T-helper 2 cell treated with Interferon-gamma antibody and Interleukin-4, amounts not matched to agents 5 μg/mL and 100 μg/mL, for 36 hours (primary cell): ENCODE measurements at regions not wholly inside any gene's neighbourhood (a gene's known extent, or its start where the extent isn't known, plus 50 kb on each side); places are given as distances from the start of the nearest gene placed in this dataset.

Source experiments
- DNase-seq: peaks from one replicate; pipeline ENCODE4 v3.0.0; 2021; ENCODE audit warnings: low spot score
- H3K27ac Mint-ChIP-seq: one replicate; pipeline ENCODE4 v1.8.0; 2021; ENCODE audit warnings: mild to moderate bottlenecking, mixed read lengths
- H3K27me3 Mint-ChIP-seq: one replicate; pipeline ENCODE4 v1.8.0; 2021; ENCODE audit warnings: low read depth, mixed read lengths
- H3K36me3 Mint-ChIP-seq: one replicate; pipeline ENCODE4 v1.8.0; 2021; ENCODE audit warnings: low read depth, mixed read lengths
- H3K4me1 Mint-ChIP-seq: one replicate; pipeline ENCODE4 v1.8.0; 2021; ENCODE audit warnings: low read depth, mixed read lengths
- H3K4me3 Mint-ChIP-seq: one replicate; pipeline ENCODE4 v1.8.0; 2022; ENCODE audit warnings: mild to moderate bottlenecking, moderate library complexity, mixed read lengths
- H3K9me3 Mint-ChIP-seq: one replicate; pipeline ENCODE4 v1.8.0; 2021; ENCODE audit warnings: mixed read lengths

- no peak overlapping the region for H3K4me3 Mint-ChIP-seq
- no peaks in the 10 kb centered on the region for H3K9me3 Mint-ChIP-seq
- no peak overlapping the region for H3K27ac Mint-ChIP-seq
- DNase-seq: no peak
- peaks cover 8% of the 10 kb centered on the region for H3K27me3 Mint-ChIP-seq
- no peaks in the 10 kb centered on the region for H3K4me1 Mint-ChIP-seq
- no peaks in the 10 kb centered on the region for H3K36me3 Mint-ChIP-seq
Measured at GRCh38 chr9:115599898-115600297, 481.9 kb upstream of the TNC start.

GRCh38 chr9:115601434-115601833 is 483.5 kb upstream of the TNC start:
- H3K27ac Mint-ChIP-seq: no peak overlapping the region
- H3K9me3 Mint-ChIP-seq: no peaks in the 10 kb centered on the region
- H3K4me3 Mint-ChIP-seq: no peak overlapping the region
- no peaks in the 10 kb centered on the region for H3K4me1 Mint-ChIP-seq
- DNase-seq: no peak
- H3K27me3 Mint-ChIP-seq: peaks cover 6% of the 10 kb centered on the region
- no peaks in the 10 kb centered on the region for H3K36me3 Mint-ChIP-seq

GRCh38 chr9:115604831-115605483 is 487.0 kb upstream of the TNC start:
- H3K4me3 Mint-ChIP-seq: no peak overlapping the region
- no peaks in the 10 kb centered on the region for H3K9me3 Mint-ChIP-seq
- DNase-seq: no peak
- H3K36me3 Mint-ChIP-seq: no peaks in the 10 kb centered on the region
- H3K27me3 Mint-ChIP-seq: no peaks in the 10 kb centered on the region
- H3K27ac Mint-ChIP-seq: no peak overlapping the region
- no peaks in the 10 kb centered on the region for H3K4me1 Mint-ChIP-seq

GRCh38 chr9:115606838-115607237 is 488.9 kb upstream of the TNC start:
- Mint-ChIP-seq H3K27me3 (no peaks in the 10 kb centered on the region), H3K4me1 (no peaks in the 10 kb centered on the region), H3K36me3 (no peaks in the 10 kb centered on the region), H3K9me3 (no peaks in the 10 kb centered on the region), H3K27ac (no peak overlapping the region), H3K4me3 (no peak overlapping the region)
- no peak for DNase-seq

GRCh38 chr9:115614326-115614999 is 496.5 kb upstream of the TNC start:
- no peak overlapping the region for H3K4me3 Mint-ChIP-seq
- H3K27ac Mint-ChIP-seq: no peak overlapping the region
- no peaks in the 10 kb centered on the region for H3K27me3 Mint-ChIP-seq
- no peaks in the 10 kb centered on the region for H3K4me1 Mint-ChIP-seq
- no peaks in the 10 kb centered on the region for H3K36me3 Mint-ChIP-seq
- no peak for DNase-seq
- no peaks in the 10 kb centered on the region for H3K9me3 Mint-ChIP-seq

- no peaks in the 10 kb centered on the region for H3K9me3 Mint-ChIP-seq
- no peaks in the 10 kb centered on the region for H3K27me3 Mint-ChIP-seq
- no peaks in the 10 kb centered on the region for H3K36me3 Mint-ChIP-seq
- no peak for DNase-seq
- H3K27ac Mint-ChIP-seq: no peak overlapping the region
- H3K4me1 Mint-ChIP-seq: no peaks in the 10 kb centered on the region
- H3K4me3 Mint-ChIP-seq: no peak overlapping the region
Measured at GRCh38 chr9:115615000-115615401, 497.0 kb upstream of the TNC start.

GRCh38 chr9:115615821-115616665 is 498.1 kb upstream of the TNC start:
- no peaks in the 10 kb centered on the region for H3K36me3 Mint-ChIP-seq

GRCh38 chr9:115616666-115617239 is 498.8 kb upstream of the TNC start:
- Mint-ChIP-seq H3K9me3 (peaks cover 4% of the 10 kb centered on the region), H3K27me3 (no peaks in the 10 kb centered on the region), H3K4me3 (no peak overlapping the region), H3K4me1 (no peaks in the 10 kb centered on the region), H3K36me3 (no peaks in the 10 kb centered on the region), H3K27ac (no peak overlapping the region)
- DNase-seq: no peak

More at GRCh38 chr9:115615821-115616665, 498.1 kb upstream of the TNC start:
- no peak for DNase-seq
- no peak overlapping the region for H3K4me3 Mint-ChIP-seq
- H3K4me1 Mint-ChIP-seq: no peaks in the 10 kb centered on the region
- no peak overlapping the region for H3K27ac Mint-ChIP-seq
- H3K27me3 Mint-ChIP-seq: no peaks in the 10 kb centered on the region
- H3K9me3 Mint-ChIP-seq: peaks cover 4% of the 10 kb centered on the region

GRCh38 chr9:115625251-115625650 is 507.3 kb upstream of the TNC start:
- Mint-ChIP-seq H3K4me3 (no peak overlapping the region), H3K27me3 (no peaks in the 10 kb centered on the region), H3K4me1 (no peaks in the 10 kb centered on the region), H3K27ac (no peak overlapping the region), H3K9me3 (peaks cover 3% of the 10 kb centered on the region), H3K36me3 (no peaks in the 10 kb centered on the region)
- DNase-seq: no peak

GRCh38 chr9:115625954-115626353 is 508.0 kb upstream of the TNC start:
- no peak overlapping the region for H3K4me3 Mint-ChIP-seq
- H3K4me1 Mint-ChIP-seq: no peaks in the 10 kb centered on the region
- no peak overlapping the region for H3K27ac Mint-ChIP-seq
- H3K36me3 Mint-ChIP-seq: no peaks in the 10 kb centered on the region
- DNase-seq: no peak
- no peaks in the 10 kb centered on the region for H3K9me3 Mint-ChIP-seq
- no peaks in the 10 kb centered on the region for H3K27me3 Mint-ChIP-seq

- Mint-ChIP-seq H3K4me3 (no peak overlapping the region), H3K36me3 (no peaks in the 10 kb centered on the region), H3K9me3 (no peaks in the 10 kb centered on the region), H3K27ac (no peak overlapping the region), H3K4me1 (no peaks in the 10 kb centered on the region), H3K27me3 (no peaks in the 10 kb centered on the region)
- no peak for DNase-seq
Measured at GRCh38 chr9:115627511-115627910, 509.6 kb upstream of the TNC start.

- no peak for DNase-seq
- Mint-ChIP-seq H3K36me3 (no peaks in the 10 kb centered on the region), H3K9me3 (no peaks in the 10 kb centered on the region), H3K27ac (no peak overlapping the region), H3K4me3 (no peak overlapping the region), H3K27me3 (no peaks in the 10 kb centered on the region), H3K4me1 (no peaks in the 10 kb centered on the region)
Measured at GRCh38 chr9:115628426-115628825, 510.5 kb upstream of the TNC start.

GRCh38 chr9:115629879-115630840 is 512.2 kb upstream of the TNC start:
- no peaks in the 10 kb centered on the region for H3K9me3 Mint-ChIP-seq
- H3K36me3 Mint-ChIP-seq: no peaks in the 10 kb centered on the region
- no peaks in the 10 kb centered on the region for H3K27me3 Mint-ChIP-seq
- no peak overlapping the region for H3K27ac Mint-ChIP-seq
- DNase-seq: no peak
- H3K4me3 Mint-ChIP-seq: no peak overlapping the region
- no peaks in the 10 kb centered on the region for H3K4me1 Mint-ChIP-seq
